ENCODE measurements at regions not wholly inside any gene's neighbourhood (a gene's known extent, or its start where the extent isn't known, plus 50 kb on each side); places are given as distances from the start of the nearest gene placed in this dataset.
"Not testable (repeated sequence)": the region's sequence is repeated elsewhere in the genome, so short reads cannot be mapped to it uniquely, and the experiment has no call there.

- no peak overlapping the region for H3K4me3 ChIP-seq (ENCODE audit: low read depth, low read length)
- no peak for TF ChIP-seq CTCF (IDR thresholded peaks at IDR 0.05; ENCODE audit: low read depth, low read length, missing control alignments)
- peak; percentile 67 for DNase-seq (ENCODE audit: low read depth)
- in situ Hi-C loops (cut with HindIII; ENCODE audit: low sequenced_read_pairs), result no loop called here
These were observed 691.7 kb upstream of the SLC35B3 start for GRCh38 chr6:9126878-9127560.

- in situ Hi-C loops (cut with HindIII; ENCODE audit: low sequenced_read_pairs); H3K4me3 ChIP-seq (ENCODE audit: low read depth, low read length); DNase-seq (ENCODE audit: low read depth): not testable (repeated sequence)
These were observed 690.7 kb upstream of the SLC35B3 start for GRCh38 chr6:9126034-9126433.

- in situ Hi-C loops (cut with HindIII; ENCODE audit: low sequenced_read_pairs), result no loop called here
- TF ChIP-seq CTCF (IDR thresholded peaks at IDR 0.05; ENCODE audit: low read depth, low read length, missing control alignments), result no peak
- no peak for DNase-seq (ENCODE audit: low read depth)
These were observed 686.2 kb upstream of the SLC35B3 start for GRCh38 chr6:9121549-9121948.

GRCh38 chr6:9116026-9116425, 680.7 kb upstream of the SLC35B3 start:
- peak; percentile 22 for DNase-seq (ENCODE audit: low read depth)
- no peak for TF ChIP-seq CTCF (IDR thresholded peaks at IDR 0.05; ENCODE audit: low read depth, low read length, missing control alignments)
- in situ Hi-C loops (cut with HindIII; ENCODE audit: low sequenced_read_pairs), result no loop called here
- no peak overlapping the region for H3K4me3 ChIP-seq (ENCODE audit: low read depth, low read length)

More at GRCh38 chr6:9121549-9121948, 686.2 kb upstream of the SLC35B3 start:
- H3K4me3 ChIP-seq (ENCODE audit: low read depth, low read length), result no peak overlapping the region

- DNase-seq (ENCODE audit: low read depth), result no peak
- no peak overlapping the region for H3K4me3 ChIP-seq (ENCODE audit: low read depth, low read length)
- TF ChIP-seq CTCF (IDR thresholded peaks at IDR 0.05; ENCODE audit: low read depth, low read length, missing control alignments), result no peak
- in situ Hi-C loops (cut with HindIII; ENCODE audit: low sequenced_read_pairs), result no loop called here
These were observed 677.2 kb upstream of the SLC35B3 start for GRCh38 chr6:9112544-9112943.

GRCh38 chr6:9103876-9104521, 668.7 kb upstream of the SLC35B3 start:
- in situ Hi-C loops (cut with HindIII; ENCODE audit: low sequenced_read_pairs), result no loop called here
- no peak for DNase-seq (ENCODE audit: low read depth)
- no peak overlapping the region for H3K4me3 ChIP-seq (ENCODE audit: low read depth, low read length)
- TF ChIP-seq CTCF (IDR thresholded peaks at IDR 0.05; ENCODE audit: low read depth, low read length, missing control alignments), result no peak

GRCh38 chr6:9101920-9102319, 666.6 kb upstream of the SLC35B3 start:
- no peak overlapping the region for H3K4me3 ChIP-seq (ENCODE audit: low read depth, low read length)
- DNase-seq (ENCODE audit: low read depth), result no peak
- in situ Hi-C loops (cut with HindIII; ENCODE audit: low sequenced_read_pairs), result no loop called here
- no peak for TF ChIP-seq CTCF (IDR thresholded peaks at IDR 0.05; ENCODE audit: low read depth, low read length, missing control alignments)
